SK-N-SH treated with all-trans-retinoic acid at 6 μM for 48 hours (cell line): ENCODE measurements at regions not wholly inside any gene's neighbourhood (a gene's known extent, or its start where the extent isn't known, plus 50 kb on each side); places are given as distances from the start of the nearest gene placed in this dataset.
"Not testable (repeated sequence)": the region's sequence is repeated elsewhere in the genome, so short reads cannot be mapped to it uniquely, and the experiment has no call there.

Source experiments
- BACH2 ChIP-seq: fragments of 250-450 bp; sonication (Bioruptor Pico); IDR thresholded peaks from 2 replicates; pipeline ENCODE4 v1.9.0; 2021; ENCODE audit warnings: mild to moderate bottlenecking, borderline replicate concordance
- PPARA ChIP-seq: fragments of 250-450 bp; sonication (Bioruptor Pico); IDR thresholded peaks from 2 replicates; pipeline ENCODE4 v1.5.0; 2020; ENCODE audit warnings: mild to moderate bottlenecking, borderline replicate concordance
- ZFP3 ChIP-seq: fragments of 250-450 bp; sonication (Bioruptor Pico); IDR thresholded peaks from 2 replicates; pipeline ENCODE4 v1.5.0; 2020; ENCODE audit warnings: mild to moderate bottlenecking, moderate library complexity
- TF ChIP-seq, protein P1 (sequence below): fragments of 250-450 bp; sonication (Bioruptor Pico); IDR thresholded peaks from 2 replicates; pipeline ENCODE4 v1.8.0; 2020; ENCODE audit warnings: mild to moderate bottlenecking, moderate library complexity, borderline replicate concordance

DNA sequence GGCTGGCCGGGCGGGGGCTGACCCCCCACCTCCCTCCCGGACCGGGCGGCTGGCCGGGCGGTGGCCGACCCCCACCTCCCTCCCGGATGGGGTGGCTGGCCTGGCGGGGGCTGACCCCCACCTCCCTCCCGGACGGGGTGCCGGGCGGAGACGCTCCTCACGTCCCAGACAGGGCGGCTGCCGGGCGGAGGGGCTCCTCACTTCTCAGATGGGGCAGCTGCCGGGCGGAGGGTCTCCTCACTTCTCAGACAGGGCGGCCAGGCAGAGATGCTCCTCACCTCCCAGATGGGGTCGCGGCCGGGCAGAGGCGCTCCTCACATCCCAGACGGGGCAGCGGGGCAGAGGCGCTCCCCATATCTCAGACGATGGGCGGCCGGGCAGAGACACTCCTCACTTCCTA, 965.8 kb upstream of the DEFB115 start:
- TF ChIP-seq ZFP3 (CRISPR knock-in tag); BACH2; PPARA (CRISPR knock-in tag): not testable (repeated sequence)
- TF ChIP-seq, protein P1, sequence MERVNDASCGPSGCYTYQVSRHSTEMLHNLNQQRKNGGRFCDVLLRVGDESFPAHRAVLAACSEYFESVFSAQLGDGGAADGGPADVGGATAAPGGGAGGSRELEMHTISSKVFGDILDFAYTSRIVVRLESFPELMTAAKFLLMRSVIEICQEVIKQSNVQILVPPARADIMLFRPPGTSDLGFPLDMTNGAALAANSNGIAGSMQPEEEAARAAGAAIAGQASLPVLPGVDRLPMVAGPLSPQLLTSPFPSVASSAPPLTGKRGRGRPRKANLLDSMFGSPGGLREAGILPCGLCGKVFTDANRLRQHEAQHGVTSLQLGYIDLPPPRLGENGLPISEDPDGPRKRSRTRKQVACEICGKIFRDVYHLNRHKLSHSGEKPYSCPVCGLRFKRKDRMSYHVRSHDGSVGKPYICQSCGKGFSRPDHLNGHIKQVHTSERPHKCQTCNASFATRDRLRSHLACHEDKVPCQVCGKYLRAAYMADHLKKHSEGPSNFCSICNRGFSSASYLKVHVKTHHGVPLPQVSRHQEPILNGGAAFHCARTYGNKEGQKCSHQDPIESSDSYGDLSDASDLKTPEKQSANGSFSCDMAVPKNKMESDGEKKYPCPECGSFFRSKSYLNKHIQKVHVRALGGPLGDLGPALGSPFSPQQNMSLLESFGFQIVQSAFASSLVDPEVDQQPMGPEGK (CRISPR knock-in tag), result not testable (repeated sequence)
